ENCODE measurements at regions not wholly inside any gene's neighbourhood (a gene's known extent, or its start where the extent isn't known, plus 50 kb on each side); places are given as distances from the start of the nearest gene placed in this dataset.

DNA sequence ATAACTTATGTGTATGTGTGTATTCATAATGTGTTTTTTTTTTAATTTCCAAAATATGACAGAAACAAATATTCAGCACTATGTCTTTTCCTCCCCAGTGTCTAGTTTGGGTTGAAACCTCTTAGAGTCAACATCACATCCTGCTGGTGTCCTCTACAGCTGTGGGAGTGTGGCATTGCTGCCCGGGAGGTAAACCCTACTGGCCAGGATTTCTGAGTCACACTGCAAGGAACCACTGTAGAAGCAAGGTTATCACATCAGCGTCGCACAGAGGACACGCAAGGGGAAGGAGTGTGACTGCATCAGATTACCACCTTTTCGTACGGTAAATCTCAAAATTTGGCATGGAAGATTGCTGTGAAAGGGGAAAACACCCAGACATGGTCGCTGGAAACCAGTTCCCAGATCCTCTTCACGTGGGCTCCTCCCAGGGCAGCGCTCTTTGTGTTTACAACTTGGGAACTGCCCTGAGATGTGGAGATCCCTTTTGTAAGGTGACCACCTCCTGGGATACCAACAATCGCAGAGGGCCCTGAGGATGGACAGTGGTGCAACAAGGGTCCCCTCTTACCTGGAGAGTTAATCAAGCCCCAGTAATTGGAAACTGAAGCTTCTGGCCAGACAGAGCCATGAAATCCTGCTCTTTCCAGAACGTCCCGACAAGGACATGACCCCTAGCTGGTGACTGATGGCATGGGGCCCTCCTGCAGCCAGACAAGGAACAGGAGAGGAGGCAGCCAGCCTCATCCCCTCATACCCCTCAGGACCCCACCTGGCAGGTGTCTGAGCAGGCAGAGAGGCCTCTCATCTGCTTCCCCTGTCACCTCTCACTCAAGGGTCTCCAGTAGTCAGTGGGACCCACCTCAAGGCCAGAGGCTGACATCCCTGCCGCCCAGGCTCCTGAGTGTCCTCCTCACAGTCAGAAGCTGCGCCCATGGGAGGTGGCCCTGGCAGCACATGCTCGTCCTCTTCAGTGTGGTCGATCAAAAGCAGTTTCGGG lies 194.7 kb downstream of the MED10 start:
- H3K27me3 ChIP-seq (replicated peaks in 1 of 4; ENCODE audit: control insufficient read depth in 3 of 4, extremely low read depth in 1 of 4, insufficient read depth in 3 of 4, low read length in 3 of 4), result no peaks in the 10 kb centered on the region; a peak in 1 of 7 replicates
- CTCF ChIA-PET (ENCODE audit: partially characterized antibody), result no interaction called here
- no peak overlapping the region for H2AK5ac ChIP-seq (ENCODE audit: low read depth, low read length)
- TF ChIP-seq SP1 (IDR thresholded peaks at IDR 0.05; ENCODE audit: low read depth, low read length) (no peak), CHD1 (IDR thresholded peaks at IDR 0.05; ENCODE audit: low read depth, low read length) (no peak), KDM1A (IDR thresholded peaks at IDR 0.05; ENCODE audit: borderline replicate concordance, low read length) (no peak), JUND (IDR thresholded peaks at IDR 0.05; ENCODE audit: low read length) (no peak), HDAC2 (IDR thresholded peaks at IDR 0.05; ENCODE audit: borderline replicate concordance in 1 of 2, low read depth in 2 of 2, low read length in 2 of 2) (no peak), TEAD4 (IDR thresholded peaks at IDR 0.05; ENCODE audit: low read depth, low read length) (no peak), HDAC6 (IDR thresholded peaks at IDR 0.05; ENCODE audit: low read depth, low read length) (no peak), POU5F1 (IDR thresholded peaks at IDR 0.05; ENCODE audit: low read depth, low read length) (no peak), RAD21 (IDR thresholded peaks at IDR 0.05 in 1 of 2, conservative IDR thresholded peaks at IDR 0.05 in 1 of 2; ENCODE audit: low read depth in 2 of 2, low read length in 2 of 2) (no peak), RXRA (IDR thresholded peaks at IDR 0.05; ENCODE audit: insufficient read depth, low read depth, low read length) (no peak)

More for the DNA sequence above, 194.7 kb downstream of the MED10 start:
- Histone ChIP-seq H3K14ac (ENCODE audit: insufficient read length) (no peak overlapping the region), H3K9me3 (ENCODE audit: insufficient read depth in 2 of 2, low read depth in 1 of 2, low read length in 1 of 2) (no peaks in the 10 kb centered on the region), H3K23me2 (ENCODE audit: low read depth, low read length) (no peaks in the 10 kb centered on the region), H3K27ac (ENCODE audit: low read depth, low read length) (no peak overlapping the region), H4K91ac (replicated peaks; ENCODE audit: insufficient read length, low read length) (no peak overlapping the region), H2BK120ac (replicated peaks; ENCODE audit: low read depth, low read length) (no peak overlapping the region), H3K4me1 (replicated peaks in 1 of 4; ENCODE audit: control insufficient read depth in 3 of 4, insufficient read depth in 4 of 4, low read length in 3 of 4) (peaks cover 0 to 4% (median 0%) of the 10 kb centered on the region in 4 experiments; a peak in 2 of 7 replicates), H3K4me3 (ENCODE audit: extremely low read depth in 1 of 4, insufficient read depth in 2 of 4, low read depth in 3 of 4, low read length in 4 of 4) (no peak overlapping the region), H4K8ac (ENCODE audit: extremely low read depth, insufficient read depth, low read length) (no peak overlapping the region), H3K79me1 (ENCODE audit: low read depth, low read length) (no peaks in the 10 kb centered on the region), H2BK20ac (ENCODE audit: low read length) (no peak overlapping the region), H3K56ac (replicated peaks; ENCODE audit: insufficient read length, low read depth, low read length) (no peak overlapping the region), H2BK12ac (ENCODE audit: low read depth, low read length) (no peak overlapping the region), H4K5ac (ENCODE audit: insufficient read length, low read depth, low read length) (no peak overlapping the region), H3K23ac (ENCODE audit: insufficient read length) (no peak overlapping the region), H3K18ac (ENCODE audit: extremely low read depth, low read length) (no peak overlapping the region), H2AFZ (ENCODE audit: low read length) (no peak overlapping the region; the same call in 1 of the 2 replicates), H2BK5ac (ENCODE audit: low read depth, low read length) (no peak overlapping the region), H3K4ac (replicated peaks; ENCODE audit: insufficient read length, low read depth, low read length) (no peak overlapping the region), H3K79me2 (ENCODE audit: control insufficient read depth in 1 of 2, insufficient read depth in 2 of 2, low read length in 2 of 2) (no peaks in the 10 kb centered on the region), H3K36me3 (ENCODE audit: control insufficient read depth in 2 of 4, insufficient read depth in 4 of 4, low read length in 3 of 4) (no peaks in the 10 kb centered on the region), H3K9ac (replicated peaks in 1 of 4; ENCODE audit: extremely low read depth in 1 of 4, low read depth in 3 of 4, low read length in 3 of 4) (no peak overlapping the region), H4K20me1 (replicated peaks in 1 of 2; ENCODE audit: control insufficient read depth in 1 of 2, insufficient read depth in 2 of 2, low read length in 2 of 2) (no peaks in the 10 kb centered on the region), H3K4me2 (ENCODE audit: insufficient read depth in 1 of 2, low read depth in 2 of 2, low read length in 2 of 2) (no peak overlapping the region), H2BK15ac (ENCODE audit: low read length) (no peak overlapping the region)
- FAIRE-seq, result no peak
- POLR2A ChIA-PET (ENCODE audit: partially characterized antibody), result no interaction called here
- no peak for DNase-seq (ENCODE audit: low read depth in 1 of 2, low spot score in 2 of 2)
- 84% methylated on average over 16 of the region's 17 CpGs; no CpG with 5 or more reads in 1 of the 2 experiments for WGBS, 2 experiments (ENCODE audit: extremely low coverage in 1 of 2, insufficient coverage in 1 of 2, insufficient read length in 1 of 2, insufficient replicate concordance in 2 of 2, low coverage in 1 of 2, low lambda C conversion rate in 2 of 2, missing lambda C conversion rate in 1 of 2)

Data from H1 (cell line).